Gastroesophageal sphincter (tissue), 3 donors: ENCODE measurements at regions not wholly inside any gene's neighbourhood (a gene's known extent, or its start where the extent isn't known, plus 50 kb on each side); places are given as distances from the start of the nearest gene placed in this dataset.

Experiments used
- POLR2A ChIP-seq, 2 donors: fragments of 450-650 bp; IDR thresholded peaks; one replicate each; pipeline ENCODE4 v1.6.1; 2017; ENCODE audit warnings: antibody characterized with exemption in 2 of 2, mild to moderate bottlenecking in 2 of 2, moderate library complexity in 1 of 2
- TF ChIP-seq, protein P1 (sequence below), 4 experiments: fragments of 200-600 bp in 2 of 4; fragments of 450-650 bp in 2 of 4; sonication (generic) in 1 of 4; IDR thresholded peaks; one replicate each; pipeline ENCODE4 v1.5.1; 2017 to 2019; ENCODE audit warnings: antibody characterized with exemption in 4 of 4, mild to moderate bottlenecking in 2 of 4, moderate library complexity in 2 of 4

DNA sequence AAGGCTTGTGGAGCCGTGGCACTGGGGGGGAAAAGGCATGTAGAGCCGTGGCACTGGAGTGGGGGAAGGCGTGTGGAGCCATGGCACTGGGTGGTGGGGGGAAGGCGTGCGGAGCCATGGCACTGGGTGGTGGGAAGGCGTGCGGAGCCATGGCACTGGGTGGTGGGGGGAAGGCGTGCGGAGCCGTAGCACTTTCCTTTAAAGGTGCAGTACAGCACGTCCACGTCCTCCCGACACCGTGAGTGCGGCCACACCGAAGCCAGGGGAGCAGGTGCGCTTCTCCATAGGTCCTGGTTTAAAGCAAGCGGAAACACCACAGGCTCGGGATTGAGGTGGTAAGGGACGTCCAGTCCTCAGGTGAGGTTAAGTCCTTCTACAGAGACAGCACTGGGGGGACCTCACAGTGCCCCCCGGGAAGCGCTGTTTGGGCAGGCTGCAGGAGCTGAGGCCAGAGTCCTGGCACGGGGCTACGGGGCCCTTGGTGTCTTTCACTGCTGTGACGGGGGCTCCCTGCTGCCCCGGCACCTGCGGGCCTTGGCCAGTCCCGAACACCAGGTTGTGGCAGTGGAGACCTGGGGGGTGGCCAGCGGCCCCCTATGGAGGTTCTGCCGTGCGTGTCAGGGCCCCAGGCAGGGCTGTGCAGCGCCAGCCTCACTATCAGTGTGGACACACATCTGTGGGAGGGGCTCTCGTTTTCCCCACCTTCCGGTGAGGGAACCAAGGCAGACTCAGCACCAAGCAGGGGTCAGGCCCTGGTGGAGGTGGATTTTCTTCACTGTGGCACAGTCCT is 93.0 kb upstream of the CTDP1 start:
- TF ChIP-seq, protein P1, sequence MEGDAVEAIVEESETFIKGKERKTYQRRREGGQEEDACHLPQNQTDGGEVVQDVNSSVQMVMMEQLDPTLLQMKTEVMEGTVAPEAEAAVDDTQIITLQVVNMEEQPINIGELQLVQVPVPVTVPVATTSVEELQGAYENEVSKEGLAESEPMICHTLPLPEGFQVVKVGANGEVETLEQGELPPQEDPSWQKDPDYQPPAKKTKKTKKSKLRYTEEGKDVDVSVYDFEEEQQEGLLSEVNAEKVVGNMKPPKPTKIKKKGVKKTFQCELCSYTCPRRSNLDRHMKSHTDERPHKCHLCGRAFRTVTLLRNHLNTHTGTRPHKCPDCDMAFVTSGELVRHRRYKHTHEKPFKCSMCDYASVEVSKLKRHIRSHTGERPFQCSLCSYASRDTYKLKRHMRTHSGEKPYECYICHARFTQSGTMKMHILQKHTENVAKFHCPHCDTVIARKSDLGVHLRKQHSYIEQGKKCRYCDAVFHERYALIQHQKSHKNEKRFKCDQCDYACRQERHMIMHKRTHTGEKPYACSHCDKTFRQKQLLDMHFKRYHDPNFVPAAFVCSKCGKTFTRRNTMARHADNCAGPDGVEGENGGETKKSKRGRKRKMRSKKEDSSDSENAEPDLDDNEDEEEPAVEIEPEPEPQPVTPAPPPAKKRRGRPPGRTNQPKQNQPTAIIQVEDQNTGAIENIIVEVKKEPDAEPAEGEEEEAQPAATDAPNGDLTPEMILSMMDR (IDR thresholded peaks at IDR 0.05) = no peak
- no peak for TF ChIP-seq POLR2A (IDR thresholded peaks at IDR 0.05)
